Neural progenitor cell (in vitro differentiated cells): ENCODE measurements at regions not wholly inside any gene's neighbourhood (a gene's known extent, or its start where the extent isn't known, plus 50 kb on each side); places are given as distances from the start of the nearest gene placed in this dataset.

ENCODE experiments used
- EZH2phosphoT487 ChIP-seq: fragments of 200-600 bp; sonication (generic); IDR thresholded peaks from 2 replicates; pipeline ENCODE4 v1.6.1; 2017; ENCODE audit warnings: antibody characterized with exemption
- TF ChIP-seq, protein P1 (sequence below): fragments of 200-600 bp; sonication (generic); IDR thresholded peaks from 2 replicates; pipeline ENCODE4 v1.5.1; 2017; ENCODE audit warnings: antibody characterized with exemption, mild to moderate bottlenecking

DNA sequence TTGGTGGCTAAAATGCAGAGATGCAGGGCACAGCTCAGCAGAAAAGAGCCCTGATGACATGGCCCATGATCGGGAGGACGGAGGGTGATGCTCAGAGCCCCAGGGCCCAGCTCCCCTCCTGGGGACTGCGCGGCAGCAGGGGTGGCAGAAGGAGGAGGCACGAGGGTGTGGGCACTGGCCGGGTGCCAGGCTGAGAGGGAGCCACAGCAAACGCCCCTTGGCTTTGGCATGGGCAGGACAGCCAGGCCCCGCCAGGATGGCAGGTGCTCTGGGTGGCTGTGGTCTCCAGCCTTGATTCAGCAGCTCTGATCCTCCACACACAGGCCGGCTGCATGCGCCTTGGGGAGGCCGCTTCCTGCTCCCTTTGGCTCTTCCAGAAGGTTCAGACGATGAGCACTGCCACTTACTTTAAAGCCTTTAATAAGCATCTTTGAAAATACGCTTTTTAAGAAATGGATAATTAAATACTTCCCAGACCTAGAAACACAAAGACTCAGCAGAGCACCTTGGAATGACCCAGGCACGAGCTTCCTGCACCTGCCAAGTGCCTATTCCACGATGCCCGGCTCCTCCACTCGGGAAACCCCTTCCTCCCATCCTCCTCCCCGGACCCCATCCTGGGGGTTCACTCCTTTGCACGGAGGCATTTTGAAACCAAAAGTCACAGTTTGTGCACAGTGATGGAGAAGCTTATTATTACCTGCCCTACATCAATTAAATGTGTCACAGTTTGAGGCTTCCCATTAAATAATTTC, 78.5 kb upstream of the SNTG2 start:
- TF ChIP-seq, protein P1, sequence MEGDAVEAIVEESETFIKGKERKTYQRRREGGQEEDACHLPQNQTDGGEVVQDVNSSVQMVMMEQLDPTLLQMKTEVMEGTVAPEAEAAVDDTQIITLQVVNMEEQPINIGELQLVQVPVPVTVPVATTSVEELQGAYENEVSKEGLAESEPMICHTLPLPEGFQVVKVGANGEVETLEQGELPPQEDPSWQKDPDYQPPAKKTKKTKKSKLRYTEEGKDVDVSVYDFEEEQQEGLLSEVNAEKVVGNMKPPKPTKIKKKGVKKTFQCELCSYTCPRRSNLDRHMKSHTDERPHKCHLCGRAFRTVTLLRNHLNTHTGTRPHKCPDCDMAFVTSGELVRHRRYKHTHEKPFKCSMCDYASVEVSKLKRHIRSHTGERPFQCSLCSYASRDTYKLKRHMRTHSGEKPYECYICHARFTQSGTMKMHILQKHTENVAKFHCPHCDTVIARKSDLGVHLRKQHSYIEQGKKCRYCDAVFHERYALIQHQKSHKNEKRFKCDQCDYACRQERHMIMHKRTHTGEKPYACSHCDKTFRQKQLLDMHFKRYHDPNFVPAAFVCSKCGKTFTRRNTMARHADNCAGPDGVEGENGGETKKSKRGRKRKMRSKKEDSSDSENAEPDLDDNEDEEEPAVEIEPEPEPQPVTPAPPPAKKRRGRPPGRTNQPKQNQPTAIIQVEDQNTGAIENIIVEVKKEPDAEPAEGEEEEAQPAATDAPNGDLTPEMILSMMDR, result no peak
- TF ChIP-seq EZH2phosphoT487, result no peak
